GM19035 (cell line): ENCODE measurements at regions not wholly inside any gene's neighbourhood (a gene's known extent, or its start where the extent isn't known, plus 50 kb on each side); places are given as distances from the start of the nearest gene placed in this dataset.
"Not testable (repeated sequence)": the region's sequence is repeated elsewhere in the genome, so short reads cannot be mapped to it uniquely, and the experiment has no call there.

Experiments used
- ATAC-seq: cut with Tn5 transposase; IDR thresholded peaks from one replicate; pipeline ENCODE4 v1.9.1; 2021; ENCODE audit not compliant: unreplicated experiment

- no peak for ATAC-seq
These were observed 407.3 kb upstream of the CHORDC1 start for GRCh38 chr11:90630176-90630575.

GRCh38 chr11:90629229-90629806 lies 406.5 kb upstream of the CHORDC1 start:
- no peak for ATAC-seq

GRCh38 chr11:90614318-90614717 lies 391.5 kb upstream of the CHORDC1 start:
- no peak for ATAC-seq

GRCh38 chr11:90613037-90613436 lies 390.2 kb upstream of the CHORDC1 start:
- ATAC-seq = not testable (repeated sequence)

- no peak for ATAC-seq
These were observed 383.9 kb upstream of the CHORDC1 start for GRCh38 chr11:90606721-90607120.

- no peak for ATAC-seq
These were observed 378.4 kb upstream of the CHORDC1 start for GRCh38 chr11:90601261-90601660.

GRCh38 chr11:90594658-90595057 lies 371.8 kb upstream of the CHORDC1 start:
- no peak for ATAC-seq

GRCh38 chr11:90593099-90593498 lies 370.2 kb upstream of the CHORDC1 start:
- ATAC-seq = no peak

GRCh38 chr11:90590286-90590685 lies 367.4 kb upstream of the CHORDC1 start:
- ATAC-seq = no peak

GRCh38 chr11:90589735-90590134 lies 366.9 kb upstream of the CHORDC1 start:
- ATAC-seq = no peak

GRCh38 chr11:90587896-90588295 lies 365.0 kb upstream of the CHORDC1 start:
- ATAC-seq = no peak

GRCh38 chr11:90585491-90585890 lies 362.6 kb upstream of the CHORDC1 start:
- no peak for ATAC-seq

- ATAC-seq = not testable (repeated sequence)
These were observed 360.1 kb upstream of the CHORDC1 start for GRCh38 chr11:90582999-90583398.

GRCh38 chr11:90564531-90564930 lies 341.7 kb upstream of the CHORDC1 start:
- ATAC-seq = no peak

GRCh38 chr11:90558328-90558865 lies 335.5 kb upstream of the CHORDC1 start:
- no peak for ATAC-seq

- no peak for ATAC-seq
These were observed 333.8 kb upstream of the CHORDC1 start for GRCh38 chr11:90556606-90557005.

- ATAC-seq = no peak
These were observed 333.2 kb upstream of the CHORDC1 start for GRCh38 chr11:90556026-90556425.

GRCh38 chr11:90555477-90555876 lies 332.6 kb upstream of the CHORDC1 start:
- ATAC-seq = no peak

- ATAC-seq = no peak
These were observed 319.2 kb upstream of the CHORDC1 start for GRCh38 chr11:90542092-90542491.

GRCh38 chr11:90536301-90536700 lies 313.5 kb upstream of the CHORDC1 start:
- no peak for ATAC-seq

- ATAC-seq = no peak
These were observed 309.3 kb upstream of the CHORDC1 start for GRCh38 chr11:90532125-90532524.

GRCh38 chr11:90531001-90531400 lies 308.2 kb upstream of the CHORDC1 start:
- ATAC-seq = no peak

GRCh38 chr11:90525962-90526361 lies 303.1 kb upstream of the CHORDC1 start:
- ATAC-seq = no peak
